ENCODE measurements at regions not wholly inside any gene's neighbourhood (a gene's known extent, or its start where the extent isn't known, plus 50 kb on each side); places are given as distances from the start of the nearest gene placed in this dataset.

GRCh38 chr2:56709181-56709580, 525.4 kb downstream of the CCDC85A start:
- H3K36me3 ChIP-seq (ENCODE audit: insufficient read depth, low read length): no peaks in the 10 kb centered on the region
- H3K27me3 ChIP-seq (ENCODE audit: control insufficient read depth, insufficient read depth, low read length): no peaks in the 10 kb centered on the region
- H3K4me2 ChIP-seq (ENCODE audit: low read length): no peak overlapping the region
- H3K9me3 ChIP-seq (replicated peaks; ENCODE audit: low read length): no peaks in the 10 kb centered on the region
- H3K4me3 ChIP-seq (ENCODE audit: low read length): no peak overlapping the region
- no peak overlapping the region for H3K9ac ChIP-seq (ENCODE audit: low read depth, low read length)
- peaks cover 11% of the 10 kb centered on the region for H3K4me1 ChIP-seq (ENCODE audit: control insufficient read depth, insufficient read depth, low read length)

GRCh38 chr2:56713161-56713676, 529.4 kb downstream of the CCDC85A start:
- no peaks in the 10 kb centered on the region for H3K9me3 ChIP-seq (replicated peaks; ENCODE audit: low read length)
- no peak overlapping the region for H3K9ac ChIP-seq (ENCODE audit: low read depth, low read length)
- peaks cover 15% of the 10 kb centered on the region for H3K4me1 ChIP-seq (ENCODE audit: control insufficient read depth, insufficient read depth, low read length)
- H3K4me3 ChIP-seq (ENCODE audit: low read length): peak overlapping the region; percentile 2
- H3K36me3 ChIP-seq (ENCODE audit: insufficient read depth, low read length): no peaks in the 10 kb centered on the region
- H3K4me2 ChIP-seq (ENCODE audit: low read length): peak overlapping the region; percentile 4
- H3K27me3 ChIP-seq (ENCODE audit: control insufficient read depth, insufficient read depth, low read length): no peaks in the 10 kb centered on the region

GRCh38 chr2:56713978-56714377, 530.2 kb downstream of the CCDC85A start:
- Histone ChIP-seq H3K9me3 (replicated peaks; ENCODE audit: low read length) (no peaks in the 10 kb centered on the region), H3K4me2 (ENCODE audit: low read length) (no peak overlapping the region), H3K36me3 (ENCODE audit: insufficient read depth, low read length) (no peaks in the 10 kb centered on the region), H3K4me3 (ENCODE audit: low read length) (no peak overlapping the region), H3K27me3 (ENCODE audit: control insufficient read depth, insufficient read depth, low read length) (no peaks in the 10 kb centered on the region), H3K9ac (ENCODE audit: low read depth, low read length) (no peak overlapping the region), H3K4me1 (ENCODE audit: control insufficient read depth, insufficient read depth, low read length) (peaks cover 15% of the 10 kb centered on the region)

DNA sequence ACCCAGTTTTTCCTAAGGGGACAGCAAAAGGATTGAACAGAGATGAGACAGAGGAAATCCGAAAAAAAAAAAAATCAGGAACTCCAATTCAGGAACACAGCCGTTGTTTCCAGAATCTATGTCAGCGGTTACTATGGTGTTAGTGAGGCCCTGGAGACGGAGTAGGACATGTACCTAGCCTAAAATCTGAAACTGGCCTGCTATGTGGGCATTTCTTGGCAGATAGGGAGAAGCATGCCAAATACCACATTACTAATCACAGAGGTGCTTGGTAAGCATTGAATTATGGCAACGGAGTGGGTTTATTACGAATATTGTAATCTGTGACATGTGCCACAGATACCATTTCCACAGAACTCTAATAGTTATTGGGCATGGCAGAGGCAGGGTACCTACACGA, 530.6 kb downstream of the CCDC85A start:
- Histone ChIP-seq H3K9ac (ENCODE audit: low read depth, low read length) (no peak overlapping the region), H3K27me3 (ENCODE audit: control insufficient read depth, insufficient read depth, low read length) (no peaks in the 10 kb centered on the region), H3K4me1 (ENCODE audit: control insufficient read depth, insufficient read depth, low read length) (peaks cover 15% of the 10 kb centered on the region), H3K36me3 (ENCODE audit: insufficient read depth, low read length) (no peaks in the 10 kb centered on the region), H3K9me3 (replicated peaks; ENCODE audit: low read length) (no peaks in the 10 kb centered on the region), H3K4me2 (ENCODE audit: low read length) (no peak overlapping the region), H3K4me3 (ENCODE audit: low read length) (no peak overlapping the region)

GRCh38 chr2:56715683-56716082, 531.9 kb downstream of the CCDC85A start:
- H3K4me1 ChIP-seq (ENCODE audit: control insufficient read depth, insufficient read depth, low read length): peaks cover 15% of the 10 kb centered on the region
- no peaks in the 10 kb centered on the region for H3K27me3 ChIP-seq (ENCODE audit: control insufficient read depth, insufficient read depth, low read length)
- no peak overlapping the region for H3K4me2 ChIP-seq (ENCODE audit: low read length)
- no peaks in the 10 kb centered on the region for H3K9me3 ChIP-seq (replicated peaks; ENCODE audit: low read length)
- no peak overlapping the region for H3K9ac ChIP-seq (ENCODE audit: low read depth, low read length)
- no peak overlapping the region for H3K4me3 ChIP-seq (ENCODE audit: low read length)
- H3K36me3 ChIP-seq (ENCODE audit: insufficient read depth, low read length): no peaks in the 10 kb centered on the region

GRCh38 chr2:56718413-56718812, 534.6 kb downstream of the CCDC85A start:
- H3K9me3 ChIP-seq (replicated peaks; ENCODE audit: low read length): no peaks in the 10 kb centered on the region
- H3K4me2 ChIP-seq (ENCODE audit: low read length): no peak overlapping the region
- no peak overlapping the region for H3K9ac ChIP-seq (ENCODE audit: low read depth, low read length)
- no peaks in the 10 kb centered on the region for H3K36me3 ChIP-seq (ENCODE audit: insufficient read depth, low read length)
- H3K4me3 ChIP-seq (ENCODE audit: low read length): no peak overlapping the region
- no peaks in the 10 kb centered on the region for H3K27me3 ChIP-seq (ENCODE audit: control insufficient read depth, insufficient read depth, low read length)
- peaks cover 9% of the 10 kb centered on the region for H3K4me1 ChIP-seq (ENCODE audit: control insufficient read depth, insufficient read depth, low read length)

DNA sequence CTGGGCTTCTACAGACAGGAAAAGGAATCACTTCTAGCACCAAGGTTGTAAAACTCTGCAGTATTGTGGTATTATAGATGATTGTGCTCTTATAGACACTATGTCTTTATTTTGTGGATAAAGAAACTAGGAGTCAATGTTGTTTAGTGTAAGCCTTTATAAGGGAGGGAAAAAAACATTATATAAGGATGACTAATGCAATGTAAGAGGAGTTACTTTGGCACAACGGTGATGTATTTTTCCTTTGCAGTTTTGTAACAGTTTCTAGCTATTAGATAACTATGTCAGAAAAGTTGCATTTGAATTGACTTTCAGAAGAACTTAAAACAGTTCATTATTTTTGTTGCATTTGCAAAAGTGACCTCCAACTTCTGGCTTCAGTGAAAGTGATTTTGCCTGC, 545.4 kb downstream of the CCDC85A start:
- H3K9ac ChIP-seq (ENCODE audit: low read depth, low read length): no peak overlapping the region
- peaks cover 7% of the 10 kb centered on the region for H3K4me1 ChIP-seq (ENCODE audit: control insufficient read depth, insufficient read depth, low read length)
- H3K4me3 ChIP-seq (ENCODE audit: low read length): no peak overlapping the region
- H3K27me3 ChIP-seq (ENCODE audit: control insufficient read depth, insufficient read depth, low read length): no peaks in the 10 kb centered on the region
- H3K9me3 ChIP-seq (replicated peaks; ENCODE audit: low read length): peaks cover 5% of the 10 kb centered on the region
- no peak overlapping the region for H3K4me2 ChIP-seq (ENCODE audit: low read length)
- no peaks in the 10 kb centered on the region for H3K36me3 ChIP-seq (ENCODE audit: insufficient read depth, low read length)

- H3K9me3 ChIP-seq (replicated peaks; ENCODE audit: low read length): no peaks in the 10 kb centered on the region
- no peaks in the 10 kb centered on the region for H3K27me3 ChIP-seq (ENCODE audit: control insufficient read depth, insufficient read depth, low read length)
- H3K36me3 ChIP-seq (ENCODE audit: insufficient read depth, low read length): no peaks in the 10 kb centered on the region
- H3K4me3 ChIP-seq (ENCODE audit: low read length): no peak overlapping the region
- H3K4me1 ChIP-seq (ENCODE audit: control insufficient read depth, insufficient read depth, low read length): peaks cover 7% of the 10 kb centered on the region
- H3K4me2 ChIP-seq (ENCODE audit: low read length): no peak overlapping the region
- H3K9ac ChIP-seq (ENCODE audit: low read depth, low read length): no peak overlapping the region
Measured at GRCh38 chr2:56732946-56733345, 549.2 kb downstream of the CCDC85A start.

DNA sequence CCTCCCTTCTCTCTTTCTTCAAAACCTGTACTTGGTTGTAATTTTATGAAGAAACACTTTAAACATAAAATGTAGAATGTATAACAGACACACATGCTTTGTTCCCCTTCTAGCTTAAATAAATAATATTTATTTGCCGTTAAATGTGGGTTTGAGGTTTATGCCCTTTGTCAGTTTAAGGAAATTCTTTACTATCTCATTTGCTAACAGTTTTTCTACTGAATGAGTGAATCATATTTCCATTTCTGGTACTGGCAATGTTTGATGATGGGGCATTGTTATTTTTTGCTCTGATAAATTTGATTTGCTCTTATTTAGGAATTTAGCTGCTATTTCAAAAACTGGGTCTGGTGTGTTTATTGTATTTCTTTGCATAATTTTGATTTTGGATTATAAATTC, 555.6 kb downstream of the CCDC85A start:
- H3K36me3 ChIP-seq (ENCODE audit: insufficient read depth, low read length): no peaks in the 10 kb centered on the region

DNA sequence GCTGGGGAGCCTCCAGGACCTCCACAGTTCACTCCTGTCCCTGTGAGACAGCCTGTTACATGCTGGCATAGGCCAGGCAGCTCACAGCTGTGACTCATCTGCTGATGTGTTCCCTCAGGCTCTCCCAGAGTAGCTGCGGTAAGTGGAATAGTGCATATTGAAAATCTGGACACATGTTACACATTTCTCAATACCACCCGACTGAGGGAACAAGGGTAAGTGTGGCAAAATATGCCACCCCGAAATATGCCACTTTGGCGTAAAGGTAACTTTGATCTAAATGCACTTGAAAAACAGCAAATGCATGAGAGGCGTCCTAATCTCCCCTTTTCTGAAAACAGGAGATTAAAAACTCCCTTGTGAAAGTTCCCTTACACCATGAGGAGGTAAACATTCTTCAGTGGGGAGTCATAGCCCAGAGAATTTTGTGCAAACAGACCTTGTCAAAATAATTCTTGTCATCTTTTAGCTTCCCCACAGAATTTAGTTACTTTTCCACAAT, 557.9 kb downstream of the CCDC85A start:
- Histone ChIP-seq H3K4me3 (ENCODE audit: low read length) (peak overlapping the region; percentile 65), H3K4me2 (ENCODE audit: low read length) (peak overlapping the region; percentile 80), H3K4me1 (ENCODE audit: control insufficient read depth, insufficient read depth, low read length) (peaks cover 26% of the 10 kb centered on the region), H3K9ac (ENCODE audit: low read depth, low read length) (peak overlapping the region; percentile 69), H3K27me3 (ENCODE audit: control insufficient read depth, insufficient read depth, low read length) (no peaks in the 10 kb centered on the region), H3K36me3 (ENCODE audit: insufficient read depth, low read length) (no peaks in the 10 kb centered on the region), H3K9me3 (replicated peaks; ENCODE audit: low read length) (no peaks in the 10 kb centered on the region)

More for the DNA sequence above, 555.6 kb downstream of the CCDC85A start:
- Histone ChIP-seq H3K4me2 (ENCODE audit: low read length) (no peak overlapping the region), H3K27me3 (ENCODE audit: control insufficient read depth, insufficient read depth, low read length) (no peaks in the 10 kb centered on the region), H3K4me1 (ENCODE audit: control insufficient read depth, insufficient read depth, low read length) (peaks cover 26% of the 10 kb centered on the region), H3K9me3 (replicated peaks; ENCODE audit: low read length) (no peaks in the 10 kb centered on the region), H3K9ac (ENCODE audit: low read depth, low read length) (no peak overlapping the region), H3K4me3 (ENCODE audit: low read length) (no peak overlapping the region)

DNA sequence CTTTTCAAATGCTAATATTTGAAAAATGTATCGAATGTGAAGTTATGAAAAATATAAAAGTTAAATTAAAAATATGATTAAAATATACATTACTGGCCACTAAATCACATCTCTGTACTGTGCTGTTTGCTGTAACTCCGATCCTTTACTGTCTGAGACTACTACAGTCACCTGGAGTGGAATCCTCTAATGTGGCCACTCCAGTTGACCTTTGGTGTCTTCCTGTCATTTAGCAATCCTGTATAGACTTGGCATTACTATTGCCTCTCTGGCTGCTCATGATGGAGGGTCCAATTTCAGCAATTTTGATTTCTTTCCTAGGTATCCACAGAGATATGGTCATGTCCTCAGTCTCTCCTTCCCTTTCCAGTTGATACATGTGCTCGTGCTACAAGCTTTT, 560.0 kb downstream of the CCDC85A start:
- Histone ChIP-seq H3K4me1 (ENCODE audit: control insufficient read depth, insufficient read depth, low read length) (peaks cover 26% of the 10 kb centered on the region), H3K4me2 (ENCODE audit: low read length) (no peak overlapping the region), H3K9me3 (replicated peaks; ENCODE audit: low read length) (no peaks in the 10 kb centered on the region), H3K9ac (ENCODE audit: low read depth, low read length) (no peak overlapping the region), H3K36me3 (ENCODE audit: insufficient read depth, low read length) (no peaks in the 10 kb centered on the region), H3K27me3 (ENCODE audit: control insufficient read depth, insufficient read depth, low read length) (no peaks in the 10 kb centered on the region), H3K4me3 (ENCODE audit: low read length) (no peak overlapping the region)

GRCh38 chr2:56749152-56749752, 565.5 kb downstream of the CCDC85A start:
- H3K36me3 ChIP-seq (ENCODE audit: insufficient read depth, low read length): no peaks in the 10 kb centered on the region
- H3K9ac ChIP-seq (ENCODE audit: low read depth, low read length): no peak overlapping the region
- no peak overlapping the region for H3K4me3 ChIP-seq (ENCODE audit: low read length)
- H3K27me3 ChIP-seq (ENCODE audit: control insufficient read depth, insufficient read depth, low read length): no peaks in the 10 kb centered on the region
- H3K4me1 ChIP-seq (ENCODE audit: control insufficient read depth, insufficient read depth, low read length): no peaks in the 10 kb centered on the region
- H3K9me3 ChIP-seq (replicated peaks; ENCODE audit: low read length): no peaks in the 10 kb centered on the region
- no peak overlapping the region for H3K4me2 ChIP-seq (ENCODE audit: low read length)
